ENCODE measurements at regions not wholly inside any gene's neighbourhood (a gene's known extent, or its start where the extent isn't known, plus 50 kb on each side); places are given as distances from the start of the nearest gene placed in this dataset.

GRCh38 chr7:50962962-50963374, 180.3 kb upstream of the GRB10 start:
- intact Hi-C loops (cut with micrococcal nuclease) = loop anchor here (5.0 kb wide), 4 partner anchors 69 to 136 kb away; no protein-coding TSS in a partner anchor
- H3K9me2 ChIP-seq (replicated peaks; ENCODE audit: low read length) = no peaks in the 10 kb centered on the region
- CTCF ChIA-PET = interaction anchor here (0.5 to 1.3 kb wide), 3 partner anchors 78 to 301 kb away, joined by 3 to 6 read pairs (median 4); no protein-coding TSS in a partner anchor
- H2AFZ ChIP-seq (ENCODE audit: low read length) = no peak overlapping the region
- TF ChIP-seq EZH2 (IDR thresholded peaks at IDR 0.05; ENCODE audit: low read length, unreplicated experiment) = no peak
- no peak for TF ChIP-seq EZH2phosphoT487 (IDR thresholded peaks at IDR 0.05; ENCODE audit: borderline replicate concordance, low read length)
- no peak for TF ChIP-seq CTCF (conservative IDR thresholded peaks at IDR 0.05; ENCODE audit: low read depth, low read length)
- DNase-seq = peak; percentile 97
- H3K27ac ChIP-seq (ENCODE audit: low read length) = peak overlapping the region; percentile 88
- no peaks in the 10 kb centered on the region for H3K9me3 ChIP-seq (ENCODE audit: low read length)
- no peaks in the 10 kb centered on the region for H3K79me2 ChIP-seq (ENCODE audit: low read length)
- H3F3A ChIP-seq (ENCODE audit: low read length, unreplicated experiment) = no peaks in the 10 kb centered on the region
- peaks cover 19% of the 10 kb centered on the region for H3K4me1 ChIP-seq (ENCODE audit: insufficient read depth, low read length)
- peak overlapping the region; percentile 66 for H3K9ac ChIP-seq (ENCODE audit: low read length)
- peak; percentile 97 for ATAC-seq
- H3K4me2 ChIP-seq (ENCODE audit: low read length) = peak overlapping the region; percentile 74
- no TSS peak for BruUV-seq (replicated peaks)
- no peaks in the 10 kb centered on the region for H3K27me3 ChIP-seq (ENCODE audit: low read length)
- POLR2A ChIA-PET (ENCODE audit: unreplicated experiment) = no interaction called here
- H4K20me1 ChIP-seq (ENCODE audit: low read length) = no peaks in the 10 kb centered on the region
- H3K4me3 ChIP-seq (ENCODE audit: low read length) = peak overlapping the region; percentile 35; the same call in 1 of the 2 replicates
- no peaks in the 10 kb centered on the region for H3K36me3 ChIP-seq (ENCODE audit: low read depth, low read length)

GRCh38 chr7:50962281-50962883, 179.7 kb upstream of the GRB10 start:
- Histone ChIP-seq H3K4me1 (ENCODE audit: insufficient read depth, low read length) (peaks cover 25% of the 10 kb centered on the region), H3K9me2 (replicated peaks; ENCODE audit: low read length) (no peaks in the 10 kb centered on the region), H3K9ac (ENCODE audit: low read length) (peak overlapping the region; percentile 66), H3K79me2 (ENCODE audit: low read length) (no peaks in the 10 kb centered on the region), H3K4me3 (ENCODE audit: low read length) (peak overlapping the region; percentile 35), H3K36me3 (ENCODE audit: low read depth, low read length) (no peaks in the 10 kb centered on the region), H2AFZ (ENCODE audit: low read length) (peak overlapping the region; percentile 16; the same call in 1 of the 2 replicates), H3K27me3 (ENCODE audit: low read length) (no peaks in the 10 kb centered on the region), H3F3A (ENCODE audit: low read length, unreplicated experiment) (no peaks in the 10 kb centered on the region), H4K20me1 (ENCODE audit: low read length) (no peaks in the 10 kb centered on the region), H3K4me2 (ENCODE audit: low read length) (peak overlapping the region; percentile 74), H3K9me3 (ENCODE audit: low read length) (no peaks in the 10 kb centered on the region), H3K27ac (ENCODE audit: low read length) (peak overlapping the region; percentile 88)
- ChIA-PET CTCF (interaction anchor here (0.6 to 1.3 kb wide), 2 partner anchors 77 to 83 kb away, joined by 4 to 6 read pairs; no protein-coding TSS in a partner anchor), POLR2A (ENCODE audit: unreplicated experiment) (interaction anchor here (0.7 kb wide), 1 partner anchor 83 kb away, joined by 14 read pairs; no protein-coding TSS in a partner anchor)
- intact Hi-C loops (cut with micrococcal nuclease) = loop anchor here (5.0 kb wide), 4 partner anchors 70 to 135 kb away; no protein-coding TSS in a partner anchor
- TF ChIP-seq CTCF (conservative IDR thresholded peaks at IDR 0.05; ENCODE audit: low read depth, low read length) (no peak), EZH2phosphoT487 (IDR thresholded peaks at IDR 0.05; ENCODE audit: borderline replicate concordance, low read length) (no peak), EZH2 (IDR thresholded peaks at IDR 0.05; ENCODE audit: low read length, unreplicated experiment) (no peak)
- DNase-seq (peak; percentile 38), ATAC-seq (peak; percentile 44)
- BruUV-seq (replicated peaks) = no TSS peak

All from PC-3 (cell line).